CD14-positive monocyte (primary cell): ENCODE measurements at regions not wholly inside any gene's neighbourhood (a gene's known extent, or its start where the extent isn't known, plus 50 kb on each side); places are given as distances from the start of the nearest gene placed in this dataset.

Experiments used
- DNase-seq, 3 donors: peaks; one replicate each; pipeline ENCODE4 v3.0.0-alpha.2; 2011 to 2022
- H2AFZ ChIP-seq: 2 replicates; pipeline ENCODE4 v1.6.0; 2012; ENCODE audit warnings: mild to moderate bottlenecking, low read depth, low read length, inconsistent platforms; ENCODE audit not compliant: insufficient read depth, poor library complexity, severe bottlenecking
- H3K27ac ChIP-seq, 2 donors: 1 replicate in 1 of 2; 2 replicates in 1 of 2; pipeline ENCODE4 v1.5.1; 2012 to 2013; ENCODE audit warnings: low read length in 2 of 2, control low read depth in 1 of 2, inconsistent platforms in 1 of 2, low read depth in 1 of 2, mild to moderate bottlenecking in 1 of 2
- H3K27me3 ChIP-seq, 2 donors: one replicate each; pipeline versions ENCODE4 v1.6.0 to v1.6.1; 2011 to 2013; ENCODE audit warnings: low read length in 2 of 2; ENCODE audit not compliant: control insufficient read depth in 2 of 2, insufficient read depth in 2 of 2
- H3K36me3 ChIP-seq, 2 donors: replicated peaks in 1 of 2; 1 replicate in 1 of 2; 2 replicates in 1 of 2; pipeline versions ENCODE4 v1.5.1 to v1.6.1; 2012 to 2013; ENCODE audit warnings: low read length in 2 of 2, control low read depth in 1 of 2, inconsistent platforms in 1 of 2, mild to moderate bottlenecking in 1 of 2; ENCODE audit not compliant: insufficient read depth in 2 of 2, control insufficient read depth in 1 of 2
- H3K4me1 ChIP-seq, 2 donors: 1 replicate in 1 of 2; 2 replicates in 1 of 2; pipeline versions ENCODE4 v1.5.1 to v1.6.1; 2012 to 2013; ENCODE audit warnings: low read length in 2 of 2, control low read depth in 1 of 2, inconsistent platforms in 1 of 2, mild to moderate bottlenecking in 1 of 2, moderate library complexity in 1 of 2; ENCODE audit not compliant: insufficient read depth in 2 of 2, control insufficient read depth in 1 of 2
- H3K4me2 ChIP-seq: replicated peaks from 2 replicates; pipeline ENCODE3; 2012; ENCODE audit warnings: low read length, moderate library complexity, mild to moderate bottlenecking; ENCODE audit not compliant: poor library complexity, severe bottlenecking; ENCODE audit errors: extremely low read depth
- H3K4me3 ChIP-seq, 3 experiments: fragments of 200-600 bp in 1 of 3; sonication (generic) in 1 of 3; replicated peaks in 1 of 3; 1 replicate in 2 of 3; 2 replicates in 1 of 3; pipeline ENCODE4 v1.5.1; 2011 to 2013; ENCODE audit warnings: low read length in 3 of 3, mild to moderate bottlenecking in 3 of 3, control low read depth in 2 of 3, low read depth in 2 of 3, inconsistent platforms in 1 of 3, moderate library complexity in 1 of 3
- H3K79me2 ChIP-seq: 2 replicates; pipeline ENCODE4 v1.6.0; 2012; ENCODE audit warnings: mild to moderate bottlenecking, control low read depth, inconsistent platforms, low read length, moderate library complexity; ENCODE audit not compliant: insufficient read depth
- H3K9ac ChIP-seq: 2 replicates; pipeline ENCODE4 v1.6.0; 2017; ENCODE audit warnings: low read length, mild to moderate bottlenecking; ENCODE audit not compliant: insufficient read depth, poor library complexity, severe bottlenecking
- H3K9me3 ChIP-seq, 2 donors: replicated peaks in 1 of 2; 1 replicate in 1 of 2; 2 replicates in 1 of 2; pipeline versions ENCODE4 v1.5.1 to v1.6.1; 2012 to 2013; ENCODE audit warnings: low read length in 2 of 2, control low read depth in 1 of 2; ENCODE audit not compliant: control insufficient read depth in 1 of 2, insufficient read depth in 1 of 2
- H4K20me1 ChIP-seq: 2 replicates; pipeline ENCODE4 v1.6.0; 2012; ENCODE audit warnings: mild to moderate bottlenecking, low read length, control low read depth, moderate library complexity; ENCODE audit not compliant: insufficient read depth
- H3K27ac Mint-ChIP-seq, 7 donors: one replicate each; pipeline ENCODE4 v1.8.0; 2020; ENCODE audit warnings: mild to moderate bottlenecking in 7 of 7, mixed read lengths in 7 of 7, moderate library complexity in 6 of 7, inconsistent platforms in 2 of 7
- H3K27me3 Mint-ChIP-seq, 3 donors: one replicate each; pipeline ENCODE4 v1.8.0; 2021 to 2022; ENCODE audit warnings: low read depth in 3 of 3, mild to moderate bottlenecking in 3 of 3, mixed read lengths in 3 of 3, moderate library complexity in 3 of 3, inconsistent platforms in 1 of 3
- H3K36me3 Mint-ChIP-seq, 2 donors: one replicate each; pipeline ENCODE4 v1.8.0; 2020; ENCODE audit warnings: mixed read lengths in 2 of 2, inconsistent platforms in 1 of 2, mild to moderate bottlenecking in 1 of 2
- H3K4me1 Mint-ChIP-seq: one replicate; pipeline ENCODE4 v1.8.0; 2020; ENCODE audit warnings: mild to moderate bottlenecking, mixed read lengths
- H3K4me3 Mint-ChIP-seq, 2 donors: one replicate each; pipeline ENCODE4 v1.8.0; 2020; ENCODE audit warnings: mild to moderate bottlenecking in 2 of 2, mixed read lengths in 2 of 2, moderate library complexity in 1 of 2
- H3K9me3 Mint-ChIP-seq, 7 donors: one replicate each; pipeline ENCODE4 v1.8.0; 2020 to 2022; ENCODE audit warnings: mixed read lengths in 7 of 7, mild to moderate bottlenecking in 6 of 7, moderate library complexity in 6 of 7, inconsistent platforms in 2 of 7
- WGBS: methylation state at CpG from one replicate; pipeline ENCODE4 v1.1.5; 2013; ENCODE audit warnings: missing lambda C conversion rate; ENCODE audit not compliant: insufficient coverage; 5-methylcytosine and 5-hydroxymethylcytosine counted together
- intact Hi-C, 2 donors: fragments of 100-400 bp; cut with micrococcal nuclease; formaldehyde crosslinking; loops; one replicate each; pipeline versions ENCODE4 v1.15.0 to v1.15.1; 2023
- TF ChIP-seq, protein P1 (sequence below): fragments of 200-600 bp; IDR thresholded peaks from one replicate; pipeline ENCODE4 v1.8.0; 2022; ENCODE audit warnings: antibody characterized with exemption, mild to moderate bottlenecking

DNA sequence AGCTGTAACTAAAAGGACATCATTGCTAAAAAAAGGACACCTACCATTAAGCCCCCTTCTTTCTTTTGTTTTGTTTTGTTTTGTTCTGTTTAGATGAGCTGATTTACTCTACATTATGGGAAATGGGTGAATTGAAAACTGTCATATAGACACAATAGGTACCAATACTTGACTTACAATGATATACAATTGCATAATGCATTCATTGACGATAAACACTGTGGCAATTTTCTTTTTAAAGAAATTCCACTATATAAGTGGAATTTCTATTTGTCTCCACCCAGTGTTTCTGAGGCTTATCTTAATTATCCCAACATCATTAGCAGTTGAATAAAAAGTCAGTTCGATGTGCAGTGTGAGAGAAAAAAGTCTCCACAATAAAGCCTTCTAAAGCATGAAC is 282.1 kb downstream of the BCL2 start:
- H3K36me3 Mint-ChIP-seq: no peaks in the 10 kb centered on the region
- H3K4me3 ChIP-seq: no peak overlapping the region
- H3K27me3 ChIP-seq: no peaks in the 10 kb centered on the region
- H4K20me1 ChIP-seq: no peaks in the 10 kb centered on the region
- H3K27ac Mint-ChIP-seq: no peak overlapping the region
- TF ChIP-seq, protein P1, sequence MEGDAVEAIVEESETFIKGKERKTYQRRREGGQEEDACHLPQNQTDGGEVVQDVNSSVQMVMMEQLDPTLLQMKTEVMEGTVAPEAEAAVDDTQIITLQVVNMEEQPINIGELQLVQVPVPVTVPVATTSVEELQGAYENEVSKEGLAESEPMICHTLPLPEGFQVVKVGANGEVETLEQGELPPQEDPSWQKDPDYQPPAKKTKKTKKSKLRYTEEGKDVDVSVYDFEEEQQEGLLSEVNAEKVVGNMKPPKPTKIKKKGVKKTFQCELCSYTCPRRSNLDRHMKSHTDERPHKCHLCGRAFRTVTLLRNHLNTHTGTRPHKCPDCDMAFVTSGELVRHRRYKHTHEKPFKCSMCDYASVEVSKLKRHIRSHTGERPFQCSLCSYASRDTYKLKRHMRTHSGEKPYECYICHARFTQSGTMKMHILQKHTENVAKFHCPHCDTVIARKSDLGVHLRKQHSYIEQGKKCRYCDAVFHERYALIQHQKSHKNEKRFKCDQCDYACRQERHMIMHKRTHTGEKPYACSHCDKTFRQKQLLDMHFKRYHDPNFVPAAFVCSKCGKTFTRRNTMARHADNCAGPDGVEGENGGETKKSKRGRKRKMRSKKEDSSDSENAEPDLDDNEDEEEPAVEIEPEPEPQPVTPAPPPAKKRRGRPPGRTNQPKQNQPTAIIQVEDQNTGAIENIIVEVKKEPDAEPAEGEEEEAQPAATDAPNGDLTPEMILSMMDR: no peak
- peaks cover 0 to 6% of the 10 kb centered on the region in 2 donors for H3K4me1 ChIP-seq
- no peak overlapping the region for H3K27ac ChIP-seq
- no peaks in the 10 kb centered on the region for H3K79me2 ChIP-seq
- WGBS: no CpG with 5 or more reads among the region's 2 CpGs
- no peaks in the 10 kb centered on the region for H3K9me3 ChIP-seq
- no peak overlapping the region for H3K4me3 Mint-ChIP-seq
- H2AFZ ChIP-seq: no peak overlapping the region
- peaks cover 0 to 5% (median 2%) of the 10 kb centered on the region in 7 donors for H3K9me3 Mint-ChIP-seq
- intact Hi-C loops: no loop called here
- H3K4me2 ChIP-seq: no peak overlapping the region
- peaks cover 8% of the 10 kb centered on the region for H3K4me1 Mint-ChIP-seq
- no peak for DNase-seq
- H3K27me3 Mint-ChIP-seq: no peaks in the 10 kb centered on the region
- no peaks in the 10 kb centered on the region for H3K36me3 ChIP-seq
- H3K9ac ChIP-seq: no peak overlapping the region

DNA sequence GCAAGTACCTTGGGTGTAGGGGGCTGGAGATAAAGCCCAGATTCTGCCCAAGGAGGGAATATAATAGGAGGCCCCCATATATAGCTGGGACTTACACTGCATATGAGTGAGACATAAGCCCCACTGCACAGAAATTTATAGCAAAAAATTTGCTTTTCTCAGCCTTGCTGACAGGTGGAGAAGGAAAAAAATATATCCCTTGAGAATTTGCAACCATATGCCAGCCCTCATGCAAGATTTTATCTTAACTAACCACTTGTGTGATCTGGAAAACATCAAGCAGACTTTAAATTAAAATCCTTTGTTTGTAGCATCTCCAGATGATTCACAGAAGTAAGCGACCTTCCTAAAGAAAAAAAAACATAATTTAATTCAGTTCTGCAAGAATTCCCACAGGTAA is 288.2 kb downstream of the BCL2 start:
- Mint-ChIP-seq H3K4me3 (no peak overlapping the region), H3K27me3 (no peaks in the 10 kb centered on the region), H3K9me3 (peaks cover 2 to 16% (median 9%) of the 10 kb centered on the region in 7 donors), H3K36me3 (no peaks in the 10 kb centered on the region), H3K4me1 (no peaks in the 10 kb centered on the region), H3K27ac (no peak overlapping the region)
- WGBS: no CpG with 5 or more reads among the region's 1 CpG
- TF ChIP-seq, protein P1: no peak
- Histone ChIP-seq H3K4me1 (no peaks in the 10 kb centered on the region), H3K79me2 (no peaks in the 10 kb centered on the region), H3K36me3 (no peaks in the 10 kb centered on the region), H2AFZ (no peak overlapping the region), H3K9ac (no peak overlapping the region), H3K27me3 (no peaks in the 10 kb centered on the region), H3K27ac (no peak overlapping the region), H3K9me3 (peaks cover 0 to 5% of the 10 kb centered on the region in 2 donors), H3K4me2 (no peak overlapping the region), H4K20me1 (no peaks in the 10 kb centered on the region), H3K4me3 (no peak overlapping the region)
- intact Hi-C loops: no loop called here
- DNase-seq: no peak
